Type B pancreatic cell (in vitro differentiated cells): ENCODE measurements at regions not wholly inside any gene's neighbourhood (a gene's known extent, or its start where the extent isn't known, plus 50 kb on each side); places are given as distances from the start of the nearest gene placed in this dataset.

Experiments used
- DNase-seq: peaks from one replicate; pipeline ENCODE4 v3.0.0; 2021; ENCODE audit warnings: mixed read lengths; ENCODE audit not compliant: unreplicated experiment; ENCODE audit errors: extremely low spot score
- H3K27ac Mint-ChIP-seq: 2 replicates; pipeline ENCODE4 v1.8.0; 2021; ENCODE audit warnings: mild to moderate bottlenecking, mixed read lengths
- H3K27me3 Mint-ChIP-seq: 2 replicates; pipeline ENCODE4 v1.8.0; 2021; ENCODE audit warnings: mixed read lengths
- H3K36me3 Mint-ChIP-seq: 2 replicates; pipeline ENCODE4 v1.8.0; 2021; ENCODE audit warnings: mixed read lengths
- H3K4me1 Mint-ChIP-seq: one replicate; pipeline ENCODE4 v1.8.0; 2021; ENCODE audit warnings: mixed read lengths; ENCODE audit not compliant: unreplicated experiment
- H3K4me3 Mint-ChIP-seq: 2 replicates; pipeline ENCODE4 v1.8.0; 2021; ENCODE audit warnings: mild to moderate bottlenecking, mixed read lengths
- H3K9me3 Mint-ChIP-seq: 2 replicates; pipeline ENCODE4 v1.8.0; 2021; ENCODE audit warnings: mixed read lengths
- TF ChIP-seq, protein P1 (sequence below): fragments of 200-600 bp; sonication (generic); conservative IDR thresholded peaks from 2 replicates; pipeline ENCODE4 v1.5.0; 2021; ENCODE audit warnings: antibody characterized with exemption, mild to moderate bottlenecking

DNA sequence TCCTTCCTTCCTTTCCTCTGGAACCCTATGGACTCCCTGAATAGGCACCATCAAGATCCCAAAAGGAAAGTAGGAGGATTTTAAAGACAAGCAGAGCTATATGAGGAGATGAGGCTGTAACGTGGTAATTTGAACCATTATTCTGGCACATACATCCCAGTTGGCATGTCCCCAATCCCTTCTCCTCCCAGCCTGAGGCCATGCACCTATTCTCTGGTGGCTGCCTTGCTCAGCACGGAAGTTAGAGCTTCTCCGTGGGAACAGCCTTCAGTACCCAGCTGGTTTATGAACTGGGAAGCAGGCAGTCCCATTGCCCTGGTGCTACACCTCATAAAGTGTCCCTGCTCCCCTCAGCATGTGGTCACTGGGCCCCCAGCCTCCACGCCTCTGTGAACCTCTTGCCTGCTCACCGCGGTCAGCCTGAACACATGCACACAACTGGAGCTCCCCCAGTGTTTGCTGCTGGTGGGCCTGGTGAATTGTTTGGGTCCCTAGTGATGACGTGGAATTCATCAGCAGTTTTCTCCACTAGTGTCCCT lies 139.9 kb upstream of the PLET1 start:
- DNase-seq: no peak
- H3K4me3 Mint-ChIP-seq: no peak overlapping the region
- H3K27me3 Mint-ChIP-seq: peaks cover 3% of the 10 kb centered on the region
- no peaks in the 10 kb centered on the region for H3K9me3 Mint-ChIP-seq
- TF ChIP-seq, protein P1, sequence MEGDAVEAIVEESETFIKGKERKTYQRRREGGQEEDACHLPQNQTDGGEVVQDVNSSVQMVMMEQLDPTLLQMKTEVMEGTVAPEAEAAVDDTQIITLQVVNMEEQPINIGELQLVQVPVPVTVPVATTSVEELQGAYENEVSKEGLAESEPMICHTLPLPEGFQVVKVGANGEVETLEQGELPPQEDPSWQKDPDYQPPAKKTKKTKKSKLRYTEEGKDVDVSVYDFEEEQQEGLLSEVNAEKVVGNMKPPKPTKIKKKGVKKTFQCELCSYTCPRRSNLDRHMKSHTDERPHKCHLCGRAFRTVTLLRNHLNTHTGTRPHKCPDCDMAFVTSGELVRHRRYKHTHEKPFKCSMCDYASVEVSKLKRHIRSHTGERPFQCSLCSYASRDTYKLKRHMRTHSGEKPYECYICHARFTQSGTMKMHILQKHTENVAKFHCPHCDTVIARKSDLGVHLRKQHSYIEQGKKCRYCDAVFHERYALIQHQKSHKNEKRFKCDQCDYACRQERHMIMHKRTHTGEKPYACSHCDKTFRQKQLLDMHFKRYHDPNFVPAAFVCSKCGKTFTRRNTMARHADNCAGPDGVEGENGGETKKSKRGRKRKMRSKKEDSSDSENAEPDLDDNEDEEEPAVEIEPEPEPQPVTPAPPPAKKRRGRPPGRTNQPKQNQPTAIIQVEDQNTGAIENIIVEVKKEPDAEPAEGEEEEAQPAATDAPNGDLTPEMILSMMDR: no peak
- H3K27ac Mint-ChIP-seq: no peak overlapping the region
- peaks cover 4% of the 10 kb centered on the region for H3K36me3 Mint-ChIP-seq
- H3K4me1 Mint-ChIP-seq: peaks cover 15% of the 10 kb centered on the region

DNA sequence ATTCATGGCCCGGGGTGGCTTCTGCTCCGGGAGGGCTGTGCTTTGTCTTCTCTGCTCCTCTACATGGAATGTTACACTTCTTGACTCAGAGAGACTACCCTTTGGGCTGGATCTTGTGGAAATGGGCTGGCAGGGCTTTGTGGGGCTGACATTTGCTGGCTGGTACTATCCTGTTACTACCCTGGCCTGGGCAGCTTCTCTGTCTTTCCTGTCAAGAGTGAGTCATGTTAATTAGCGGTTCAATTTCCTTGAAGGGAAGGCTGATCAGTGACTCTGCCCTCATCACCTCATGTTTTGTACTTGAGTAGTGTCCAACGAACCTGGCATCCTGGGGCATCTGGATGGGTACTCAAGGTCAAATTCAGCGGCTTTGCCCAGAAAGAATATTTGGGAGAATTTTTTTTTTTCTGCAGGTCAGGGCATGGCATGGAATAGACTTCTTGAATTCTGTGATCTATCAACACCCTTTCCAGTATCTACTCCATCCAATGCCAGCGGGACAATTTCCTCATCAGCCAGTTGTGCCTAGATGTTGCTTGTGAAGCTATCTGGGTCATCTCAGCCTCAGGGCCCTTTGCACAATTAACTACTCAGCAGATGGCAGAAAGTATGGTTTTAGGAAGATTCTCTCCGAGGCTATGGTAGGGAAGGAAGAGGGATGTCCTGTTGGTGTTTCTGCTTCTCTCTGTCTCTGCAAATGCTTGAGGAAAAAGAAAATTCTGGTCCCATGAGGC lies 140.5 kb upstream of the PLET1 start:
- DNase-seq: no peak
- no peak overlapping the region for H3K4me3 Mint-ChIP-seq
- H3K27me3 Mint-ChIP-seq: peaks cover 3% of the 10 kb centered on the region
- no peak overlapping the region for H3K27ac Mint-ChIP-seq
- H3K36me3 Mint-ChIP-seq: peaks cover 4% of the 10 kb centered on the region
- H3K4me1 Mint-ChIP-seq: peaks cover 15% of the 10 kb centered on the region
- TF ChIP-seq, protein P1: no peak
- no peaks in the 10 kb centered on the region for H3K9me3 Mint-ChIP-seq

DNA sequence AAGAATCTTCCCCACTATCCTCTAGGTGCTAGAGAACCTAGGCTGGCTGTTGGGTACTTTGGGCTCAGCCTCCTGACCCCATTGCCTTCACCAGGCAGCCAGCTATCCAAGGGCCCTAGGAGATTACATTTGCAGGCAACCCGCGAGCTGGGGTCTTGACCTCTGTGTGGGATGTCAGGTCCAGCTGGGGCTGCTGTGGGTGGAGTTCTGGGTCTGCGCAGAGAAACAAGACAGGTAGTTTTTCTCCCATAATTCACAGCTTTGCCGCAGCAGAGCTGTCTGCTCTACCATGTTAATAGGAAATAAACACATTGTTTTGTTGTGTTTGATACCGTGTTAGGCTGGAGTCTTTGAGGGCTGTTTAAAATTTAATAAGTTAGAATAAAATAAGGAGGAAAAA lies 142.8 kb upstream of the PLET1 start:
- no peaks in the 10 kb centered on the region for H3K9me3 Mint-ChIP-seq
- H3K4me1 Mint-ChIP-seq: peaks cover 15% of the 10 kb centered on the region
- H3K27ac Mint-ChIP-seq: no peak overlapping the region
- H3K4me3 Mint-ChIP-seq: no peak overlapping the region
- H3K27me3 Mint-ChIP-seq: peaks cover 4% of the 10 kb centered on the region
- no peak for DNase-seq
- TF ChIP-seq, protein P1: no peak
- H3K36me3 Mint-ChIP-seq: peaks cover 4% of the 10 kb centered on the region

DNA sequence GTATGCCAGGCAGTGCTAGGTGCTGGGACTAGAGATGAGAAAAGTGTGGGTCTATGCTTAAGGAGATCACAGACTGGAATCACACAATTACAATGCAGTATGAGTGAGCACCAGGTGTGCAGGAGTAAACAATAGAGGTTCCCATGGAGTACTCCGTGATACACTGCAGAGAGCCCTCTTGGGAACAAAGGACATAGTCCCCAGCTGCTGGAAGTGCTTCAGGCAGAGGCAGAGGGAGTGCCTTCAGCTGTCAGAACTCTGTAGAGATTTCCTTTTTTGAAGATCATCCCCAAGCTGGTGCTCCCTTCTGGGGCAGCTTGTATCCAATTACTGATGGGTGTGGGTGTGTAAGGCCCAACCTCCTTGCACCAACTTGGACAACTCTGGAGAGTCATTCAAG lies 143.5 kb upstream of the PLET1 start:
- Mint-ChIP-seq H3K27me3 (peaks cover 9% of the 10 kb centered on the region), H3K4me1 (peaks cover 12% of the 10 kb centered on the region), H3K27ac (no peak overlapping the region), H3K4me3 (no peak overlapping the region), H3K9me3 (no peaks in the 10 kb centered on the region), H3K36me3 (peaks cover 4% of the 10 kb centered on the region)
- TF ChIP-seq, protein P1: no peak
- no peak for DNase-seq

DNA sequence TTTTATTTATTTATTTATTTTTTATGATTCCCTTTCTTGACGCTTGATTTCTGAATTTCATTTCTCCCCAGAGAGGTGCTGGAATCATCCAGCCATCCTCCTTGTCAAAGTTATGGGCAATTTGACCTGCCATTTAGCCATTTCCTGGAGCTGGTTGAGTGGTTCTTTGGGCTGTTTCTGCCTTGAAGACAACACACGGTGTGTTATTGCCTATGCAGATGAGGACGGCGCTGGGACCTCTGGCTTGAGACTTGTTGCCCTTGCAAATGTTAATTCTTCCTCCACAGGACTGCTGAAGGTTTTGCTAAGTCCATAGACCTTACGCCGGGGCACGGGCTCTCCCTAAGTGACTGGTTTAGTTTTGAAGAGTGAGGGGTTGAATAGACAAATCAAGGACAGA lies 147.9 kb upstream of the PLET1 start:
- DNase-seq: no peak
- Mint-ChIP-seq H3K27me3 (peaks cover 19% of the 10 kb centered on the region), H3K4me1 (peaks cover 3% of the 10 kb centered on the region), H3K9me3 (no peaks in the 10 kb centered on the region), H3K27ac (no peak overlapping the region), H3K4me3 (no peak overlapping the region), H3K36me3 (peaks cover 3% of the 10 kb centered on the region)
- TF ChIP-seq, protein P1: no peak
